ENCODE measurements at regions not wholly inside any gene's neighbourhood (a gene's known extent, or its start where the extent isn't known, plus 50 kb on each side); places are given as distances from the start of the nearest gene placed in this dataset.

- ATAC-seq = no peak
- TF ChIP-seq, protein P1, sequence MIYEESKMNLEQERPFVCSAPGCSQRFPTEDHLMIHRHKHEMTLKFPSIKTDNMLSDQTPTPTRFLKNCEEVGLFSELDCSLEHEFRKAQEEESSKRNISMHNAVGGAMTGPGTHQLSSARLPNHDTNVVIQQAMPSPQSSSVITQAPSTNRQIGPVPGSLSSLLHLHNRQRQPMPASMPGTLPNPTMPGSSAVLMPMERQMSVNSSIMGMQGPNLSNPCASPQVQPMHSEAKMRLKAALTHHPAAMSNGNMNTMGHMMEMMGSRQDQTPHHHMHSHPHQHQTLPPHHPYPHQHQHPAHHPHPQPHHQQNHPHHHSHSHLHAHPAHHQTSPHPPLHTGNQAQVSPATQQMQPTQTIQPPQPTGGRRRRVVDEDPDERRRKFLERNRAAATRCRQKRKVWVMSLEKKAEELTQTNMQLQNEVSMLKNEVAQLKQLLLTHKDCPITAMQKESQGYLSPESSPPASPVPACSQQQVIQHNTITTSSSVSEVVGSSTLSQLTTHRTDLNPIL (CRISPR knock-in tag; IDR thresholded peaks at IDR 0.05; ENCODE audit: low read depth) = no peak
- no peak for TF ChIP-seq CSRNP3 (CRISPR knock-in tag; IDR thresholded peaks at IDR 0.05)
- TF ChIP-seq PATZ1 (CRISPR knock-in tag; IDR thresholded peaks at IDR 0.05; ENCODE audit: borderline replicate concordance) = no peak
- no peak for TF ChIP-seq CSDC2 (CRISPR knock-in tag; IDR thresholded peaks at IDR 0.05)
- TF ChIP-seq ESRRG (CRISPR knock-in tag; IDR thresholded peaks at IDR 0.05) = no peak
- TF ChIP-seq, protein P2, sequence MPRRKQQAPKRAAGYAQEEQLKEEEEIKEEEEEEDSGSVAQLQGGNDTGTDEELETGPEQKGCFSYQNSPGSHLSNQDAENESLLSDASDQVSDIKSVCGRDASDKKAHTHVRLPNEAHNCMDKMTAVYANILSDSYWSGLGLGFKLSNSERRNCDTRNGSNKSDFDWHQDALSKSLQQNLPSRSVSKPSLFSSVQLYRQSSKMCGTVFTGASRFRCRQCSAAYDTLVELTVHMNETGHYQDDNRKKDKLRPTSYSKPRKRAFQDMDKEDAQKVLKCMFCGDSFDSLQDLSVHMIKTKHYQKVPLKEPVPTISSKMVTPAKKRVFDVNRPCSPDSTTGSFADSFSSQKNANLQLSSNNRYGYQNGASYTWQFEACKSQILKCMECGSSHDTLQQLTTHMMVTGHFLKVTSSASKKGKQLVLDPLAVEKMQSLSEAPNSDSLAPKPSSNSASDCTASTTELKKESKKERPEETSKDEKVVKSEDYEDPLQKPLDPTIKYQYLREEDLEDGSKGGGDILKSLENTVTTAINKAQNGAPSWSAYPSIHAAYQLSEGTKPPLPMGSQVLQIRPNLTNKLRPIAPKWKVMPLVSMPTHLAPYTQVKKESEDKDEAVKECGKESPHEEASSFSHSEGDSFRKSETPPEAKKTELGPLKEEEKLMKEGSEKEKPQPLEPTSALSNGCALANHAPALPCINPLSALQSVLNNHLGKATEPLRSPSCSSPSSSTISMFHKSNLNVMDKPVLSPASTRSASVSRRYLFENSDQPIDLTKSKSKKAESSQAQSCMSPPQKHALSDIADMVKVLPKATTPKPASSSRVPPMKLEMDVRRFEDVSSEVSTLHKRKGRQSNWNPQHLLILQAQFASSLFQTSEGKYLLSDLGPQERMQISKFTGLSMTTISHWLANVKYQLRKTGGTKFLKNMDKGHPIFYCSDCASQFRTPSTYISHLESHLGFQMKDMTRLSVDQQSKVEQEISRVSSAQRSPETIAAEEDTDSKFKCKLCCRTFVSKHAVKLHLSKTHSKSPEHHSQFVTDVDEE (CRISPR knock-in tag; IDR thresholded peaks at IDR 0.05) = no peak
- TF ChIP-seq ZFP3 (CRISPR knock-in tag; IDR thresholded peaks at IDR 0.05) = no peak
- TF ChIP-seq OSR1 (CRISPR knock-in tag; IDR thresholded peaks at IDR 0.05) = no peak
- TF ChIP-seq TOX (CRISPR knock-in tag; IDR thresholded peaks at IDR 0.05; ENCODE audit: borderline replicate concordance) = no peak
These were observed 63.2 kb upstream of the MNS1 start for GRCh38 chr15:56528136-56528535.

DNA sequence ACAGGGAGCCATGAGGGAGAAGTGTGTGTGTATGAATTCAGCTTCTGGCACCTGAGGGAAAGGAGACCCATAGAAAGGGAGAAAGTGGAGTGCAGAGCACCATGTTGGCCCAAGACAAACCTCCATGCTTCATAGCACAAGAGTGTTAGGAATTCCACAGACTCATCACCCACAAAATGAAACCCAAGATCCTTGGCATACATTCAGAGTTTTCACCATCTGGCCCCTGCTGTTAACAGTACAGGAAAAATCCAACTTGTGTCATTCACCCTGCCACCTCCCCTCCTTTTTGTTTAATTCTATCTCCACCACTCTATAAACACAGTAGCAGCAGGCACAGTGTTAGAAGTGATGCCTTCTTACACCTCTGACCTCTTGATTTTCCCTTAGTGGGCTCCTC is 60.0 kb upstream of the MNS1 start:
- TF ChIP-seq BACH2 (CRISPR knock-in tag; IDR thresholded peaks at IDR 0.05; ENCODE audit: borderline replicate concordance) (no peak), PPARA (CRISPR knock-in tag; IDR thresholded peaks at IDR 0.05; ENCODE audit: borderline replicate concordance) (no peak), GLIS3 (CRISPR knock-in tag; IDR thresholded peaks at IDR 0.05) (no peak), ZNF70 (CRISPR knock-in tag; IDR thresholded peaks at IDR 0.05) (no peak), SNAI2 (CRISPR knock-in tag; IDR thresholded peaks at IDR 0.05) (no peak), PATZ1 (CRISPR knock-in tag; IDR thresholded peaks at IDR 0.05; ENCODE audit: borderline replicate concordance) (no peak), TCF4 (CRISPR knock-in tag; IDR thresholded peaks at IDR 0.05; ENCODE audit: borderline replicate concordance) (no peak), ZC3H10 (CRISPR knock-in tag; IDR thresholded peaks at IDR 0.05) (no peak)
- TF ChIP-seq, protein P3, sequence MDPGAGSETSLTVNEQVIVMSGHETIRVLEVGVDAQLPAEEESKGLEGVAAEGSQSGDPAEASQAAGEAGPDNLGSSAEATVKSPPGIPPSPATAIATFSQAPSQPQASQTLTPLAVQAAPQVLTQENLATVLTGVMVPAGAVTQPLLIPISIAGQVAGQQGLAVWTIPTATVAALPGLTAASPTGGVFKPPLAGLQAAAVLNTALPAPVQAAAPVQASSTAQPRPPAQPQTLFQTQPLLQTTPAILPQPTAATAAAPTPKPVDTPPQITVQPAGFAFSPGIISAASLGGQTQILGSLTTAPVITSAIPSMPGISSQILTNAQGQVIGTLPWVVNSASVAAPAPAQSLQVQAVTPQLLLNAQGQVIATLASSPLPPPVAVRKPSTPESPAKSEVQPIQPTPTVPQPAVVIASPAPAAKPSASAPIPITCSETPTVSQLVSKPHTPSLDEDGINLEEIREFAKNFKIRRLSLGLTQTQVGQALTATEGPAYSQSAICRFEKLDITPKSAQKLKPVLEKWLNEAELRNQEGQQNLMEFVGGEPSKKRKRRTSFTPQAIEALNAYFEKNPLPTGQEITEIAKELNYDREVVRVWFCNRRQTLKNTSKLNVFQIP (CRISPR knock-in tag; IDR thresholded peaks at IDR 0.05; ENCODE audit: borderline replicate concordance, low read depth) = no peak
- TF ChIP-seq, protein P2 (CRISPR knock-in tag; IDR thresholded peaks at IDR 0.05) = no peak
- no peak for ATAC-seq

Measured in SK-N-SH treated with all-trans-retinoic acid at 6 μM for 48 hours (cell line).